ENCODE measurements at regions not wholly inside any gene's neighbourhood (a gene's known extent, or its start where the extent isn't known, plus 50 kb on each side); places are given as distances from the start of the nearest gene placed in this dataset.
"Not testable (repeated sequence)": the region's sequence is repeated elsewhere in the genome, so short reads cannot be mapped to it uniquely, and the experiment has no call there.

- DNase-seq (ENCODE audit: low read depth, low spot score), result no peak
- in situ Hi-C loops (cut with HindIII; ENCODE audit: low pct_unique_long_range_greater_than_20kb, low sequenced_read_pairs), result no loop called here
These were observed 235.1 kb upstream of the RUNX1 start for GRCh38 chr21:35284199-35284598.

GRCh38 chr21:35282944-35283343, 233.8 kb upstream of the RUNX1 start:
- no peak for DNase-seq (ENCODE audit: low read depth, low spot score)
- in situ Hi-C loops (cut with HindIII; ENCODE audit: low pct_unique_long_range_greater_than_20kb, low sequenced_read_pairs), result no loop called here

GRCh38 chr21:35281956-35282355, 232.9 kb upstream of the RUNX1 start:
- no peak for DNase-seq (ENCODE audit: low read depth, low spot score)
- in situ Hi-C loops (cut with HindIII; ENCODE audit: low pct_unique_long_range_greater_than_20kb, low sequenced_read_pairs), result no loop called here

- in situ Hi-C loops (cut with HindIII; ENCODE audit: low pct_unique_long_range_greater_than_20kb, low sequenced_read_pairs), result no loop called here
- DNase-seq (ENCODE audit: low read depth, low spot score), result no peak
These were observed 231.1 kb upstream of the RUNX1 start for GRCh38 chr21:35280231-35280630.

GRCh38 chr21:35275776-35276175, 226.7 kb upstream of the RUNX1 start:
- in situ Hi-C loops (cut with HindIII; ENCODE audit: low pct_unique_long_range_greater_than_20kb, low sequenced_read_pairs), result no loop called here
- peak; percentile 82 for DNase-seq (ENCODE audit: low read depth, low spot score)

- in situ Hi-C loops (cut with HindIII; ENCODE audit: low pct_unique_long_range_greater_than_20kb, low sequenced_read_pairs), result no loop called here
- no peak for DNase-seq (ENCODE audit: low read depth, low spot score)
These were observed 225.8 kb upstream of the RUNX1 start for GRCh38 chr21:35274923-35275322.

GRCh38 chr21:35274090-35274489, 225.0 kb upstream of the RUNX1 start:
- in situ Hi-C loops (cut with HindIII; ENCODE audit: low pct_unique_long_range_greater_than_20kb, low sequenced_read_pairs), result no loop called here
- DNase-seq (ENCODE audit: low read depth, low spot score), result no peak

GRCh38 chr21:35273333-35273732, 224.2 kb upstream of the RUNX1 start:
- in situ Hi-C loops (cut with HindIII; ENCODE audit: low pct_unique_long_range_greater_than_20kb, low sequenced_read_pairs), result no loop called here
- no peak for DNase-seq (ENCODE audit: low read depth, low spot score)

GRCh38 chr21:35271344-35272118, 222.4 kb upstream of the RUNX1 start:
- DNase-seq (ENCODE audit: low read depth, low spot score); in situ Hi-C loops (cut with HindIII; ENCODE audit: low pct_unique_long_range_greater_than_20kb, low sequenced_read_pairs): not testable (repeated sequence)

- in situ Hi-C loops (cut with HindIII; ENCODE audit: low pct_unique_long_range_greater_than_20kb, low sequenced_read_pairs), result no loop called here
- no peak for DNase-seq (ENCODE audit: low read depth, low spot score)
These were observed 219.7 kb upstream of the RUNX1 start for GRCh38 chr21:35268817-35269216.

- in situ Hi-C loops (cut with HindIII; ENCODE audit: low pct_unique_long_range_greater_than_20kb, low sequenced_read_pairs), result no loop called here
- DNase-seq (ENCODE audit: low read depth, low spot score), result no peak
These were observed 219.2 kb upstream of the RUNX1 start for GRCh38 chr21:35268261-35268660.

GRCh38 chr21:35266546-35266945, 217.4 kb upstream of the RUNX1 start:
- in situ Hi-C loops (cut with HindIII; ENCODE audit: low pct_unique_long_range_greater_than_20kb, low sequenced_read_pairs), result no loop called here
- DNase-seq (ENCODE audit: low read depth, low spot score), result no peak

GRCh38 chr21:35265170-35265877, 216.2 kb upstream of the RUNX1 start:
- in situ Hi-C loops (cut with HindIII; ENCODE audit: low pct_unique_long_range_greater_than_20kb, low sequenced_read_pairs), result no loop called here
- DNase-seq (ENCODE audit: low read depth, low spot score), result no peak

- in situ Hi-C loops (cut with HindIII; ENCODE audit: low pct_unique_long_range_greater_than_20kb, low sequenced_read_pairs), result no loop called here
- DNase-seq (ENCODE audit: low read depth, low spot score), result no peak
These were observed 210.4 kb upstream of the RUNX1 start for GRCh38 chr21:35259457-35259856.

- in situ Hi-C loops (cut with HindIII; ENCODE audit: low pct_unique_long_range_greater_than_20kb, low sequenced_read_pairs), result no loop called here
These were observed 209.4 kb upstream of the RUNX1 start for GRCh38 chr21:35258521-35258920.

GRCh38 chr21:35257413-35257812, 208.3 kb upstream of the RUNX1 start:
- in situ Hi-C loops (cut with HindIII; ENCODE audit: low pct_unique_long_range_greater_than_20kb, low sequenced_read_pairs), result no loop called here
- peak; percentile 23 for DNase-seq (ENCODE audit: low read depth, low spot score)

More at GRCh38 chr21:35258521-35258920, 209.4 kb upstream of the RUNX1 start:
- DNase-seq (ENCODE audit: low read depth, low spot score), result no peak

GRCh38 chr21:35256468-35256988, 207.4 kb upstream of the RUNX1 start:
- in situ Hi-C loops (cut with HindIII; ENCODE audit: low pct_unique_long_range_greater_than_20kb, low sequenced_read_pairs), result no loop called here
- peak; percentile 91 for DNase-seq (ENCODE audit: low read depth, low spot score)

GRCh38 chr21:35254765-35255138, 205.7 kb upstream of the RUNX1 start:
- in situ Hi-C loops (cut with HindIII; ENCODE audit: low pct_unique_long_range_greater_than_20kb, low sequenced_read_pairs), result no loop called here

More at GRCh38 chr21:35254765-35255138, 205.7 kb upstream of the RUNX1 start:
- DNase-seq (ENCODE audit: low read depth, low spot score), result no peak
